Kidney (tissue), 13 donors: ENCODE measurements at regions not wholly inside any gene's neighbourhood (a gene's known extent, or its start where the extent isn't known, plus 50 kb on each side); places are given as distances from the start of the nearest gene placed in this dataset.

Experiments used
- DNase-seq, 5 donors: peaks; one replicate each; pipeline ENCODE4 v3.0.0-alpha.2; 2013 to 2020
- FAIRE-seq: peaks from 2 replicates; lab custom pipeline; 2012; peaks lifted over from hg19 to GRCh38; lab: Jason Lieb, UNC
- H3K27ac ChIP-seq, 2 donors: one replicate each; pipeline ENCODE4 v1.7.0; 2013; ENCODE audit warnings: low read depth in 2 of 2, low read length in 2 of 2, inconsistent platforms in 1 of 2
- H3K27me3 ChIP-seq: one replicate; pipeline ENCODE4 v1.7.1; 2013; ENCODE audit warnings: low read length, inconsistent platforms; ENCODE audit not compliant: control insufficient read depth, insufficient read depth
- H3K36me3 ChIP-seq, 3 donors: one replicate each; pipeline versions ENCODE4 v1.7.0 to v1.7.1; 2013; ENCODE audit warnings: low read length in 3 of 3, control low read depth in 1 of 3, inconsistent platforms in 1 of 3; ENCODE audit not compliant: insufficient read depth in 3 of 3, control insufficient read depth in 2 of 3
- H3K4me1 ChIP-seq, 3 donors: one replicate each; pipeline versions ENCODE4 v1.7.0 to v1.7.1; 2013; ENCODE audit warnings: low read length in 3 of 3, inconsistent platforms in 1 of 3, low read depth in 1 of 3; ENCODE audit not compliant: control insufficient read depth in 2 of 3, insufficient read depth in 2 of 3
- H3K4me3 ChIP-seq, 3 donors: one replicate each; pipeline versions ENCODE4 v1.7.0 to v1.8.1; 2013; ENCODE audit warnings: low read length in 3 of 3, control low read depth in 1 of 3, inconsistent platforms in 1 of 3
- H3K9ac ChIP-seq, 3 donors: one replicate each; pipeline versions ENCODE4 v1.7.0 to v1.7.1; 2013; ENCODE audit warnings: low read length in 3 of 3, control low read depth in 1 of 3, inconsistent platforms in 1 of 3
- H3K9me3 ChIP-seq, 3 donors: one replicate each; pipeline versions ENCODE4 v1.7.0 to v1.7.1; 2013; ENCODE audit warnings: low read length in 3 of 3, control low read depth in 1 of 3, inconsistent platforms in 1 of 3; ENCODE audit not compliant: control insufficient read depth in 2 of 3, insufficient read depth in 1 of 3
- CTCF ChIP-seq: IDR thresholded peaks from 3 replicates; pipeline ENCODE4 v1.5.1; 2012; ENCODE audit warnings: mild to moderate bottlenecking, moderate library complexity, borderline replicate concordance; ENCODE audit not compliant: insufficient read depth; ENCODE audit errors: extremely low read depth
- intact Hi-C: fragments of 100-400 bp; cut with DNase I; formaldehyde crosslinking; loops from one replicate; pipeline ENCODE4 v1.11.1; 2022
- donor health status: control.
- donor health status: control.
- donor health status: control.
- donor health status: control.
- donor health status: control.
- donor health status: DM: yes; HTN: yes; CAD: no.
- donor health status: Normal renal cell carcinoma (clear cell type).

GRCh38 chr4:124846306-124846705 is 133.8 kb upstream of the ANKRD50 start:
- intact Hi-C loops, result no loop called here
- Histone ChIP-seq H3K9ac (no peak overlapping the region), H3K27ac (no peak overlapping the region), H3K9me3 (no peaks in the 10 kb centered on the region), H3K27me3 (no peaks in the 10 kb centered on the region), H3K36me3 (no peaks in the 10 kb centered on the region), H3K4me3 (no peak overlapping the region), H3K4me1 (no peaks in the 10 kb centered on the region)
- TF ChIP-seq CTCF, result no peak
- no peak for DNase-seq
- no peak for FAIRE-seq

- Histone ChIP-seq H3K9ac (no peak overlapping the region), H3K9me3 (peaks cover 0 to 11% (median 3%) of the 10 kb centered on the region in 3 donors), H3K27me3 (no peaks in the 10 kb centered on the region), H3K4me1 (no peaks in the 10 kb centered on the region), H3K27ac (no peak overlapping the region), H3K36me3 (no peaks in the 10 kb centered on the region), H3K4me3 (no peak overlapping the region)
- DNase-seq (no peak), FAIRE-seq (no peak)
- TF ChIP-seq CTCF, result no peak
- intact Hi-C loops, result no loop called here
Observed at GRCh38 chr4:124839786-124840390, 127.4 kb upstream of the ANKRD50 start.

GRCh38 chr4:124833831-124834505 is 121.4 kb upstream of the ANKRD50 start:
- FAIRE-seq (no peak), DNase-seq (no peak)
- intact Hi-C loops, result no loop called here
- Histone ChIP-seq H3K27me3 (no peaks in the 10 kb centered on the region), H3K4me3 (no peak overlapping the region), H3K27ac (no peak overlapping the region), H3K4me1 (no peaks in the 10 kb centered on the region), H3K9me3 (peaks cover 0 to 3% (median 0%) of the 10 kb centered on the region in 3 donors), H3K9ac (no peak overlapping the region), H3K36me3 (no peaks in the 10 kb centered on the region)
- no peak for TF ChIP-seq CTCF
